ENCODE measurements at regions not wholly inside any gene's neighbourhood (a gene's known extent, or its start where the extent isn't known, plus 50 kb on each side); places are given as distances from the start of the nearest gene placed in this dataset.

- Histone ChIP-seq H4K20me1 (ENCODE audit: control insufficient read depth, insufficient read depth, low read depth, low read length) (no peaks in the 10 kb centered on the region), H3K36me3 (ENCODE audit: control insufficient read depth, low read length) (no peaks in the 10 kb centered on the region), H3K4me3 (ENCODE audit: low read length) (no peak overlapping the region), H3K4me2 (ENCODE audit: low read length) (no peak overlapping the region), H3K79me2 (ENCODE audit: control insufficient read depth, low read length) (no peaks in the 10 kb centered on the region), H3K27ac (ENCODE audit: low read depth, low read length) (no peak overlapping the region), H3K9me3 (ENCODE audit: control insufficient read depth, insufficient read depth, low read length) (peaks cover 2% of the 10 kb centered on the region; the same call in 1 of the 2 replicates), H3K9me2 (replicated peaks; ENCODE audit: control insufficient read depth, low read length) (no peaks in the 10 kb centered on the region), H3K4me1 (ENCODE audit: control insufficient read depth, low read length) (no peaks in the 10 kb centered on the region), H3K27me3 (ENCODE audit: control insufficient read depth, low read length) (no peaks in the 10 kb centered on the region), H3F3A (ENCODE audit: control insufficient read depth, insufficient read depth) (no peaks in the 10 kb centered on the region)
- TF ChIP-seq CTCF (IDR thresholded peaks at IDR 0.05; ENCODE audit: low read depth, low read length, poor library complexity, severe bottlenecking) (no peak), EZH2phosphoT487 (IDR thresholded peaks at IDR 0.05; ENCODE audit: borderline replicate concordance, low read length) (no peak)
Observed at GRCh38 chr12:33012226-33012625, 115.6 kb upstream of the PKP2 start.

GRCh38 chr12:33006106-33006505, 109.5 kb upstream of the PKP2 start:
- Histone ChIP-seq H3K4me1 (ENCODE audit: control insufficient read depth, low read length) (no peaks in the 10 kb centered on the region), H4K20me1 (ENCODE audit: control insufficient read depth, insufficient read depth, low read depth, low read length) (no peaks in the 10 kb centered on the region), H3K4me2 (ENCODE audit: low read length) (no peak overlapping the region), H3K27ac (ENCODE audit: low read depth, low read length) (no peak overlapping the region), H3K9me3 (ENCODE audit: control insufficient read depth, insufficient read depth, low read length) (no peaks in the 10 kb centered on the region), H3K9me2 (replicated peaks; ENCODE audit: control insufficient read depth, low read length) (no peaks in the 10 kb centered on the region), H3K79me2 (ENCODE audit: control insufficient read depth, low read length) (no peaks in the 10 kb centered on the region), H3K27me3 (ENCODE audit: control insufficient read depth, low read length) (no peaks in the 10 kb centered on the region), H3K4me3 (ENCODE audit: low read length) (no peak overlapping the region), H3K36me3 (ENCODE audit: control insufficient read depth, low read length) (no peaks in the 10 kb centered on the region), H3F3A (ENCODE audit: control insufficient read depth, insufficient read depth) (no peaks in the 10 kb centered on the region)
- no peak for TF ChIP-seq EZH2phosphoT487 (IDR thresholded peaks at IDR 0.05; ENCODE audit: borderline replicate concordance, low read length)
- TF ChIP-seq CTCF (IDR thresholded peaks at IDR 0.05; ENCODE audit: low read depth, low read length, poor library complexity, severe bottlenecking), result no peak

GRCh38 chr12:33000016-33000415, 103.4 kb upstream of the PKP2 start:
- H3K27ac ChIP-seq (ENCODE audit: low read depth, low read length), result no peak overlapping the region
- no peaks in the 10 kb centered on the region for H3K79me2 ChIP-seq (ENCODE audit: control insufficient read depth, low read length)
- no peaks in the 10 kb centered on the region for H3K36me3 ChIP-seq (ENCODE audit: control insufficient read depth, low read length)
- no peaks in the 10 kb centered on the region for H3K9me3 ChIP-seq (ENCODE audit: control insufficient read depth, insufficient read depth, low read length)
- no peaks in the 10 kb centered on the region for H3K9me2 ChIP-seq (replicated peaks; ENCODE audit: control insufficient read depth, low read length)
- no peaks in the 10 kb centered on the region for H3K27me3 ChIP-seq (ENCODE audit: control insufficient read depth, low read length)
- no peak overlapping the region for H3K4me2 ChIP-seq (ENCODE audit: low read length)
- TF ChIP-seq CTCF (IDR thresholded peaks at IDR 0.05; ENCODE audit: low read depth, low read length, poor library complexity, severe bottlenecking), result no peak
- TF ChIP-seq EZH2phosphoT487 (IDR thresholded peaks at IDR 0.05; ENCODE audit: borderline replicate concordance, low read length), result no peak
- H4K20me1 ChIP-seq (ENCODE audit: control insufficient read depth, insufficient read depth, low read depth, low read length), result no peaks in the 10 kb centered on the region
- H3F3A ChIP-seq (ENCODE audit: control insufficient read depth, insufficient read depth), result no peaks in the 10 kb centered on the region
- H3K4me1 ChIP-seq (ENCODE audit: control insufficient read depth, low read length), result no peaks in the 10 kb centered on the region
- H3K4me3 ChIP-seq (ENCODE audit: low read length), result no peak overlapping the region

GRCh38 chr12:32997471-32997870, 100.9 kb upstream of the PKP2 start:
- Histone ChIP-seq H3K36me3 (ENCODE audit: control insufficient read depth, low read length) (no peaks in the 10 kb centered on the region), H3K79me2 (ENCODE audit: control insufficient read depth, low read length) (no peaks in the 10 kb centered on the region), H3F3A (ENCODE audit: control insufficient read depth, insufficient read depth) (no peaks in the 10 kb centered on the region), H4K20me1 (ENCODE audit: control insufficient read depth, insufficient read depth, low read depth, low read length) (no peaks in the 10 kb centered on the region), H3K9me2 (replicated peaks; ENCODE audit: control insufficient read depth, low read length) (no peaks in the 10 kb centered on the region), H3K27me3 (ENCODE audit: control insufficient read depth, low read length) (no peaks in the 10 kb centered on the region), H3K4me2 (ENCODE audit: low read length) (no peak overlapping the region), H3K9me3 (ENCODE audit: control insufficient read depth, insufficient read depth, low read length) (no peaks in the 10 kb centered on the region), H3K4me1 (ENCODE audit: control insufficient read depth, low read length) (no peaks in the 10 kb centered on the region), H3K27ac (ENCODE audit: low read depth, low read length) (no peak overlapping the region), H3K4me3 (ENCODE audit: low read length) (no peak overlapping the region)
- no peak for TF ChIP-seq CTCF (IDR thresholded peaks at IDR 0.05; ENCODE audit: low read depth, low read length, poor library complexity, severe bottlenecking)
- TF ChIP-seq EZH2phosphoT487 (IDR thresholded peaks at IDR 0.05; ENCODE audit: borderline replicate concordance, low read length), result no peak
